GM21423 (cell line): ENCODE measurements at regions not wholly inside any gene's neighbourhood (a gene's known extent, or its start where the extent isn't known, plus 50 kb on each side); places are given as distances from the start of the nearest gene placed in this dataset.
"Not testable (repeated sequence)": the region's sequence is repeated elsewhere in the genome, so short reads cannot be mapped to it uniquely, and the experiment has no call there.

Experiments
- ATAC-seq: cut with Tn5 transposase; IDR thresholded peaks from one replicate; pipeline ENCODE4 v1.9.1; 2021; ENCODE audit warnings: mild to moderate bottlenecking, moderate library complexity; ENCODE audit not compliant: unreplicated experiment

DNA sequence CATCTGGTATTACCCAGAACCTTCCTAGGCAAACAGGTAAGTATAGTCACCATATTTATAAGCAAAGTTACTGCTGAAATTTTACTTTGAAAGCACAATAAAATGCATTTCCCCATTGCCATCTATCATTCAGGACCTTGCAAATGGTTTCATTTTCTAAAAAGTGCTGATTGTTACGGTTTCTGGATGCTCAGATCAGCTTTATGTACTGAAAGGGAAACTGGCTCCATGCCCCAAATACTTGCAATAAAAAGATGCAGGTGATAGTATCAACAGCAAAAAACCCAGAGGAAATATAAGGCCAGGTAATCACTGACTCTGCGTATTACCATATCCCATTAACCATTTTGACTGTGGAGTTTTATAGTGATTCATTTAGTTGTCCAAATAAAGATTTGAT lies 1150.7 kb upstream of the CRIM1 start:
- no peak for ATAC-seq

DNA sequence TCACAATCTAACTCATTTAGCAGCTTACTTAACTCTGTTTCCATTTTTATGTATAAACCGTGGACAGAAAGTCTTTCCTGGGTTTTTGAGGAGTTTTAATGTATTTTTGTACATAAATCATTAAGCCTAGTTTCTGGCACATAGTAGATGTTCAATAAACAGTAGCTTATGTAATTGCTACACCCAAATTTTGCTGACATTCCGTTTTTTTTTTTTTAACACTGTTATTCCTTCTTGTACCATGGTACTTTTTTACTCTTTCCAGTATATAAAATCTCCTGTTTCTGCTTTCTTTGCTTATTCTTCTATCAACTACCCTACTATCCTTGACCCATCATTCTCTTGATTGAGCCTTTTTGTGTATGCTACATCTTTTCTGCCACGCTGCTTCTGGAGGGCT lies 1151.3 kb upstream of the CRIM1 start:
- ATAC-seq, result no peak

DNA sequence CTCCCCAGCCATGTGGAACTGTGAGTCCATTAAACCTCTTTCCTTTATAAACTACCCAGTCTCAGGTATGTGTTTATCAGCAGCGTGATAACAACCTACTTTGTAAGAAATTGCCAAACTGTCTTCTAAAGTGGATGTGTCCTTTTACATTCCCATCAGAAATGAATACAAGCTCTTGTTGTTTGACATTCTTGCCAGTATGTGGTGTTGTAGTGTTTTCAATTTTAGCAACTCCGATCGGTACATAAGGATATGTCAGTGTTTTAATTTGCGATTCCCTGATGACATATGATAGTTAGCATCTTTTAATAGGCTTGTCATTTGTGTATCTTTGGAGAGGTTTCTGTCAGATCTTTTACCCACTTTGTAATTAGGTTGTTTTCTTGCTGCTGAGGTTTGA lies 1156.3 kb upstream of the CRIM1 start:
- no peak for ATAC-seq

DNA sequence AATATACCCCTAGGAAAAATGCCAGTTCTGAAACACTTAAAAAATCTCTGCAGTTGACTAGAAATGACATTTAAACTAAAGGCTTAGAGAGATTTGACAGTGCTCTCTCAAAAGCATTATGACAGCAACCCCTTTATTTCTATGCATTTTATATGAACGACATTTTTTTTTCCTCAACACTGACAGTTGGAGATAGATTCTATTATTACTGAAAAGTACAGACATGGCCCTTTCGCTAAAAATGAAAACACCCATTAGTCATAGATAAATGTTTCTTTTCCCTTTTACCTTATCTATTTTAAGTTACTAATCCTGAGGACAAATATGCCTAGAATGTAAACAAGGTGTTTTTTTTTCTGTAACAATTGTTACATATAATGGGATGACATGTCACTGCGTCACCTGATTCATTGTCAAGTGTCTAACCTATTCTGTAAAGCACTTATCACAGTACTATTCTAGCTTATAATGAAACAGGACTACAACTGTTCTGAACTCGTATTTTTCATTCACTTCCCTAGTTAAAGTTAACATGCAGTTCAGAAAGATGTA lies 1169.6 kb upstream of the CRIM1 start:
- no peak for ATAC-seq

DNA sequence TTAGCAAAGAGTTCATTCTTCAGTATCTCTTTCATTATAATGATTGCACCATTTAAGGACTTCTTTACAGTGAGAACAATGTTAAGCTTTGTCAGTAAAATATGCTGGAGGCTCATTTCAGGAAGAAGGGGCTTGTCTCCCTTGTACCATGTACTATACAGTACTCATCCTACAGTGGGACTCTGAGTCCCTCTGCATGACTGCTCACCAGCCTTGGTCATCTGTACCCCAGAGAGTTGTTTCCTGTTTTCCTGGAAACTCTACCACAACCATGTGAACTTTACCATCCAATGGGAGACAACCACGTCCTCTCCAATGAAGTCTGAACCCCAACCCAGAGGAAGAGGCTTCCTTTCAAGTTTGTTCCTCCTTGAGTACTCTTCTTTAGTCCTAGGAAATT lies 1171.1 kb upstream of the CRIM1 start:
- no peak for ATAC-seq

DNA sequence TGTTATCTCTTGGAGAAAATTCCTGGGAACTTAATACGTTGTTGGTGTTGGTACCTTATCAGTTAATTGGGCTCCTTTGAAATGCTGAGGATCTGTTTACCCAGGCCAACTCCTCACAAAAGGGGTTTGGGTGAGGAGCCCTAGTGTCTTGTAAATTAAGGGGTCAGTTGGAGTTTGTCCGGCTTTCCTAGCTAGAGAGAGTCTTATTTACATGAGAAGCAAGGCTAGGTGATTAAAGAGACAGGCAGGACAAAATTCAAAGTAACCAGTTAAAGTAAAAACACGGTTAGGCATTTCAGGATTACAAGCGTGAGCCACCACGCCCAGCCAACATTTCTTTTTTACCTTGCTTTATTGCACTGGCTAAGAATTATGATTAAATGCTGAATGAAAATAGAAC lies 1178.9 kb upstream of the CRIM1 start:
- not testable (repeated sequence) for ATAC-seq

DNA sequence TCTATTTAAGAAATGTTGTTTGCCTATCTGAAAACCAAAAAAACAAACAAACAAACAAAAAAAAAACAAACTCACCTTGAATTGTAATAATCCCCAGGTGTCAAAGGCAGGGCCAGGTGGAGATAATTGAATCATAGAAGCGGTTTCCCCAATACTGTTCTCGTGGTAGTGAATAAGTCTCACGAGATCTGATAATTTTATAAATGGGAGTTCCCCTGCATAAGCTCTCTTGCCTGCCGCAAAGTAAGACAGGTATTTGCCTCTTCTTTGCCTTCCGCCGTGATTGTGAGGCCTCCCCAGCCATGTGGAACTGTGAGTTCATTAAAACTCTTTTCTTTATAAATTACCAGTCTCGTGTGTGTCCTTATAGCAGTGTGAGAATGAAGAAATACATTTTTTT lies 1180.7 kb upstream of the CRIM1 start:
- no peak for ATAC-seq

DNA sequence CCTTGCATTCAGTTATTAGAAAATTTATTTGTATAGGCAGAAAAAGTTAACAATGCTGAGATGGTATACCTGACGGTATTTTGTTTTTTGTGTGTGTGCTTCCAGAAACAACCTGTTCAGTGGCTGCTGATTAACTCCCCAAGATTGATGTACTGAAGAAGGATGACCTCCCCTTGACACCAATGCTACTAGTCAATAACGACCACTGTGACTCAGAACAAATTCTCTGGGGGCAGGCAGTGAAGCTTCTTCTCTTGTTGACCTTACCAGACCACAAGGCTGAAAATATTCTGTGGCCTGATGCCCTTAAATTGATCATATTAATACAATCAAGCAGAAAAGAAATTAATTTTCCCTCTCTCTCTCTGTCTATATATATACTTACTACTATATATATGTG lies 1182.9 kb upstream of the CRIM1 start:
- no peak for ATAC-seq

DNA sequence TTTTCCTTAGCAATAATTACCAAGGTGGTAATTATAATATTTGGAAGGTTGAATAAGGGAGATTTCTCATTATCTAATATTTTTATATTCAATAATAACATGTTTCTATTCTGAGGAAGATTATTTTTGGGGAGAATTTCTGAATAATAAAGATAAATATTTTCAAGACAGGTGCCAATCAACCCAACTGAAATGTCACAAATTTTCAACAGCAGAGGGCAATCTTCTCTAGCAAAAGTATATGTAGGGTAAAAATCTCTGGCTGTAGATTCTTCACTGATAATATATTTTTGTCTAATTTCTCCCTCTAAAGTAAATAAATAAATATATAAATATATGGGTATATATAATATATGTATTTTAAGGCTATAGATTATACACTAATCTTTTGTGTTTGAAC lies 1187.2 kb upstream of the CRIM1 start:
- ATAC-seq, result no peak

DNA sequence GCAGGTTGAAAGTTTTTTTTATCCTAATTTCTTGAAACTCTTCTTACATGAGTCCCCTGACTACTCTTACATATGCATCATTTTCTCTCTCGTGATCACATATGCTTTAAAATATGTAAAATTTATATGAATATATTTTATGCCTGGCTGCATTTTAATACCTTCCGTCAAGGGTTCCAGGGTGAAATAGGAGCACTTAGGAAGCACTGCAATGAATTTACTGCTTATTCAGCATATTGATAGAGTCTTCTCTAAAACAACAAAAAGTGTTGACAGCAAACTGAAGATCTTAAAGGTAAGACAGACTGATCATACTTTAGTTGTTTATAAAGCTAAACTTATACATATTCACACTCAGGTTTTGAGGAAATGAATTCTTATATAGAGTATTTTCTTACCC lies 1191.6 kb upstream of the CRIM1 start:
- no peak for ATAC-seq

DNA sequence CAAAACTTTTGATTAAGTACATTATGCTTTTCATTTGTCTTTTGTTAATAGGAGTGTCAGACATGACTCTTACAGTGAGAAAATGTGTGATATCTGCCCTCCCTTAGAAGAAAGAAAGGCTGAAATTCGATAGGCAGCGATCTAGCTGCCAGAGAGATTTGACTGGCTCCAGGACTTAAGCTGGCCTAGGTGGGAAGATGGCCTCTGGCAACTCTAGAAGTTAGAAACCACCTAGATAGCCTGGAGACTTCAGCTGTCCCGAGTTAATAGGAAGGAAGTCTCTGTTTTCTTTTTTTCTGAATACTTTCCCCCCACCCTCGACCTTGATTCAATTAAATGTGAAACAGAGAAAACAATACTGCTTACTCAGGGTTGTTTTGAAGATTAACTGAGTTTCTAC lies 1194.7 kb upstream of the CRIM1 start:
- ATAC-seq, result no peak

DNA sequence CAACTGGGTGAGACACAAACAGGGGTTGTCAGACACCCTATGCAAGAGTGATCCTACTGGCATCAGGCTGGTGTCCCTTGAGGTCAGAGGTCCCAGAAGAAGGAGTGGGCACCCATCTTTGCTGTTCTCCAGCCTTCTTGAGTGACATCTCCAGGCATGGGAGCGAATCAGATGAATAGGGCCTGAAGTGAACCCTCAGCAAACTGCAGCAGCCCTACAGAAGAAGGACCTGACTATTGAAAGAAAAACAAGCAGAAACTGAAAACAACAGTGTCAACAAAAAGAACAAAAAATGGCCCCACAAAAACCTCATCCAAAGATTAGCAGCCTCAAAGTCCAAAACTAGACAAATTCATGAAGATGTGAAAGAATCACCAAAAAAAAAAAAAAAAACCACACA lies 1229.7 kb upstream of the CRIM1 start:
- ATAC-seq, result no peak

DNA sequence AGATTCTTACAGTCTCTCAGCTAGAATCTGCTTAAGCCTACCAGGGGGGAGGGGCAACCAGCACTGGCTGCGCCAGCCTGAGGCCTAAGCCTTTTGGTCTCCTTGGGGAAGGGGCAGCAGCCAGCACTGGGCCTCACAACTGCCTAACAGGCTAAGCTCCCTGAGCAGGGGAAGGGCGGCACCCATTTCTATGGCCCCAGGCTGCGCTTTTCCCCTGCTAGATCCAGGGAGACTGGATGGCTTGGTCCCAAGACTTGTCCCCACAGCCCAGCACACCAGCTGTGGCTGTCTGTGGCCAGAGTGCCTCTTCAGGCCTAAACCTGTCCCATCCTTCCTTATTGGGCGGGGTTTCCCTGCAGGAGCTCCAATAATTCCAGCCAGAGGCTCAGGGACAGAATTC lies 1230.3 kb upstream of the CRIM1 start:
- ATAC-seq, result no peak

DNA sequence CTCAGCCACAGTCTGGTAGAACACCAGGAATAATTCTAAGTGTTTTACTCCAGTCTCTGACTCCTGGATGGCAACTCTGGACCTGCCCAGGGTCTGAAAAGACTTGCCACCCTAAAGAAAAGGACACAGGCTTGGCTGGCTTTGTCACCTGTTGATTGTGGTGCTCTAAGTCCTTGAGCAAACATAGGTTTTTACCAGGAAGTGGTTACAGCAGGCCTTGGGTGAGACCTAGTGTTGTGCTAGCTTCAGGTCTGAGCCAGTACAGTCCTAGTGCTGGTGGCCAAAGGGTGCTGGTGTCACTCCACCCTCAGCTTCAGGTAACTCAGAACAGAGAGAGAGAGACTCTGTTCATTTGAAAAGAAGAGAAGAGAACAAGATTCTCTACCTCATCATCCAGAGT lies 1239.4 kb upstream of the CRIM1 start:
- no peak for ATAC-seq

DNA sequence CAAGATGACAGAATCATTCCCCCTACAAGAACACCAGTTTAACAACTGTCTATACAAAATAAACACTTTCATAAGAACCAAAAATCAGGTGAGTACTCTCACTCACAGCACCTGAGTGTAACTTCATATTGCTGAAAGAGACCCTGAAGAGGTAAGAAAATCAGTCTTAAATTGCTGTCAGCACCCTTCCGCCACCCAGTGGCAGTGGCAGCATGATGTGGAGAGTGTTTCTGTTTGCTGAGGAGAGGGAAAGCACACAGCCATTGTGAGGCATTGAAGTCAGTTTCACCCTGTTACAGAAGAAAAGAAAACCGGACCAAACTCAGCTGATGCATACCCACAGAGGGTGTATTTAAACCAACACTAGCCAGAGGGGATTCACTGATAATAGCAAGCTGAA lies 1240.8 kb upstream of the CRIM1 start:
- ATAC-seq, result no peak

DNA sequence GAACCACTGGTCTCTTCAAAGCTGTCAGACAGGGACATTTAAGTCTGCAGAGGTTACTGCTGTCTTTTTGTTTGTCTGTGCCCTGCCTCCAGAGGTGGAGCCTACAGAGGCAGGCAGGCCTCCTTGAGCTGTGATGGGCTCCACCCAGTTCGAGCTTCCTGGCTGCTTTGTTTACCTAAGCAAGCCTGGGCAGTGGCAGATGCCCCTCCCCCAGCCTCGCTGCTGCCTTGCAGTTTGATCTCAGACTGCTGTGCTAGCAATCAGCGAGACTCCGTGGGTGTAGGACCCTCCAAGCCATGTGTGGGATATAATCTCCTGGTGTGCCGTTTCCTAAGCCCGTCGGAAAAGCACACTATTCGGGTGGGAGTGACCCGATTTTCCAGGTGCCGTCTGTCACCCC lies 1243.2 kb upstream of the CRIM1 start:
- ATAC-seq, result not testable (repeated sequence)

DNA sequence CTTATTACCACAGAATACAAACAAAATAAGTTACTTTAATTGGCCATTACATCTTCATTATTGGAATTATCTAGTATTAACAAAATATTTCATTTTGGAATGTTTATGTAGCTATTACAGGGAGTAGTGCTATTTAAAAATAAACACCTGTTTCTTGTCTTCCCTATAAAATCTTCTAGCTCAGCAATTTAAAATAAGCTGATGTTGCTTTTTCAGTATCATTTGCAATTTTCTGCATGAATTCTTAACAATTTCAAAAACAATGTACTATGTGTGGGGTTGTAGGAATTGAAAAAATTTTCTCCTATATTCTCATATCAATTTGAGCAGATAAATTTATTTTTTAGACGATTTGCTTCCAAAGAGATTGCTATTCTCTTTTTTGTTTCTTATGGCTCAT lies 1251.3 kb upstream of the CRIM1 start:
- ATAC-seq, result no peak

DNA sequence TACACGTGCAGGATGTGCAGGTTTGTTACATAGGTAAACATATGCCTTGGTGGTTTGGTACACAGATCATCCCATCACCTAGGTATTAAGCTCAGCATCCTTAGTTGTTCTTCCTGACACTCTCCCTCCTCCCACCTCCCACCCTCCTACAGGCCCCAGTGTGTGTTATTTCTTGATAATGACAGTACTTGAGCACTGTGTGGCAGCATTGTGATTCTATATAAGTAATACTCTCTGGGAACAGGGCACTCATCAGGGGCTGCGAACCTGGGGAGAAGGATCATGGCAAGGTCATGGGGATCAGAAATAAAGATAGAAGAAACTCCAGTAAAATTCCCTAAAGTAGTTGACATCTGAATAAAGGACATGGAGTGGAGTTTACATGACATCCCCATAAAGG lies 1256.2 kb upstream of the CRIM1 start:
- ATAC-seq, result no peak

DNA sequence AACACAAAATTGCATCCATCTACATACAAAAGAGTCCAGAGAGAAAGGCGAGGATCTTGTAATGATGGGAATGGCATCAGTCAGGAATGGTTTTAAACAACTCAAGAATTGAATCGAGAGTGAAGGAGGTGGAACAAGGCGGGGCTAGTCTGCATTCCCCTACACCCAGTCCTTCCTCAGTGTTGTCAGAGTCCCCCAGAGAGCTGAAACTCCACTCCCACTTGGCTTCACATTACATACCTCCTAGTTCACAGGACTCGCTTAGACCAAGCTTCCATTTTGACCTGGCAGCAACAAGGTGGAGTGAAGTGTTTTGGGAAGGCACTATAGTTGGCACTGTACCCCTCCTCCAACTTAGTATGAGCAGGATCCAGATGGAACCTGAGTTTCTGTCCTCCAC lies 1273.5 kb upstream of the CRIM1 start:
- ATAC-seq, result no peak

DNA sequence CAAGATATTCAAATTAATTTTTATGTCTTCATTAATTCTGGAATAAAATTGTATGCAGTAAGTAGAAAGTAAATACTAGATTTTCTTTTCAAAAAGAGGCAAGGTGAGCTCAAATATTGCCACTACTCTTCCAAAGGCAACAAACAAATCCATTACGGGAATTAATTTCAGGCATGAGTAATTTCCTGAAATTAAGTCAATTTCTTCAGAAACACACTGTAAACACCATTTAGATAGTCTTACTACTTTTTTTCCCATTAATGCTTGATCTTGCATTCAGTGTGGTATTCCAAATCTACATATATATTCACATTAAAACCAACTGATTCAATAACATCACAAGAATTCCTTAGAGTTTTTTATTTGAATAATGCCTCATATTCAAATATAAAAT lies 1274.0 kb upstream of the CRIM1 start:
- ATAC-seq, result no peak

DNA sequence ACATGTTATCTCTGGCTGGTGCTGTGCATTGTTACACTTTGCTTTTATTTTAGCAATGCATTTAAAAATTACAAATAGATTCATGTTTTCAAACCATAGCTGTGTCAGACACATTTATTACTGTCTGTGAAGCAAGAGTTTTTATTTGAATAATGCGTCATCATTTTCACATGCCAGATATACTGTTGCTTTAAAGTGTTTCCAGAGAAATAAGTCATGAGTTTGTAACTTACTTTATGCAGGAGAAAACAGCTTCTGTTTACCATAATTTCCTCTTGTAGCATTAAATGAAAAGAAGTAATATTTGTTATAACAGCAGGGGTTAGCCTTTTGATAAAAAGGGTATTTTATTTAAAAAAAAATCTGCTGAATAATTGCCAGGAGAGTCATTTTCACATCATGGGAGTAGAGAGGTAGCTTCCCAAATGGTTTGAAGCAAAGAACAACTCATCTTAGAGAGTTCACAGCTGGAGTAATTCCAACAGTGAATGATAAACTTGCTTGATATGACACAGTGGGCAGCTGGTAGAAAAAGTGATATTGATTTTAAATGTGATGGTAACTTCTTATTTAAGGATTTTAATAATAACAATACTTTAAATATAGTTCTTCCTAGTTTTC lies 1274.5 kb upstream of the CRIM1 start:
- ATAC-seq, result no peak

DNA sequence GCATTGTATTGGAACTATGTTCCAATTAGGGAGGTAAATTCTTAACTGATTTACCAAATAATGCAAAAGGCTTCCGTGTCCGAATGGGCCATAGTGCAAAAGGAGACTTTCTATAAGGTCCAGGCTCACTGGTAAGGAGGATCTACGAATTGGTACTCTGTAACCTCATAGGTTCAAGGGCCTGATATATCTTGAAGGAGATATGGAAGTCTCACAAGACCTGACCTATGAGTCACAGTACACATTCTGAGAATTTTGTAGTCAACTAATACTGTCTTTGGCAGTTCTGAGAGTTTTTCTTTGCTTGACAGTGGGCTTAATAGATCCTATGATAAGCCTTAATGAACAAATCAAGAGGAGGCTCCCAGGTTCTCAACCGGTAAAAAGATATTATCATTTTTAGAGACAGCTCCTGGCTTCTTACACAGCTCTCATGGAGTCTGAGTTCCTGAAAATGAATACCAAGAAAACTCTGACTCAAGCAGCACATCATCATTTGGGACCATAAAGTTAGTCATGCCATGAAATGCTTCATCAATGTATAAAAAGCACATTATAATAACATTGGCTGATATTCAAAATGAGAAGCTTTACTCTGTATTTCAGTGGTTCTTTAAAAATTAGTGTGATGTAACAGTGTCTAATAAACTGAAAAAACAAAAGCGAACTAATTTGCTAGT lies 1275.2 kb upstream of the CRIM1 start:
- ATAC-seq, result no peak

DNA sequence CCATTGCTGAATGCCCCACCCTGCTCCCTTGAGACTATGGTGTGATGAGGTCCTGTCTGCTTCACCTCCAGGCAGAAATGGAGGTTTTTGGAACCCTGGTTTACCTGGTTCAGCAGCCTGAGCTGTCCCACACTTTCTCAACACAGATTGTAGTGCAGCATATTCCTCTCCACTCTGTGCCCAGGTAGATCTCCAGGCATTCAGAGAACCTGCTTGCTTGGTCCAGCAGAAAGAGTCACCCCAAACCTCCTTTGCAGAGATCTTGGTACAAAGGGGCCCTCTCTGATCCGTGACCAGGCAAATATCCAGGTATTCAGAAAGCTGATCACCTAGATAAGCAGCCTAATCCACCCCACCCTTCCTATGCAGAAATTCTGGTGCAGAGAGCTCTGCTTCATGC lies 1288.2 kb upstream of the CRIM1 start:
- ATAC-seq, result no peak
